NB4 (cell line): ENCODE measurements at regions not wholly inside any gene's neighbourhood (a gene's known extent, or its start where the extent isn't known, plus 50 kb on each side); places are given as distances from the start of the nearest gene placed in this dataset.
A peak's percentile ranks its signal among the peaks of the same experiment; 100 is the strongest.
"Not testable (repeated sequence)": the region's sequence is repeated elsewhere in the genome, so short reads cannot be mapped to it uniquely, and the experiment has no call there.

Experiments used
- DNase-seq: peaks from one replicate; pipeline ENCODE4 v3.0.0; 2010; ENCODE audit warnings: low read depth
- H3K4me3 ChIP-seq: one replicate; pipeline ENCODE4 v1.5.1; 2011; ENCODE audit warnings: mild to moderate bottlenecking, low read depth, low read length, moderate library complexity
- CTCF ChIP-seq: IDR thresholded peaks from one replicate; pipeline ENCODE4 v1.5.1; 2012; ENCODE audit warnings: low read depth, low read length
- MAX ChIP-seq: IDR thresholded peaks from 2 replicates; pipeline ENCODE4 v1.6.1; 2011; ENCODE audit warnings: low read depth, low read length
- MYC ChIP-seq: IDR thresholded peaks from 2 replicates; pipeline ENCODE4 v1.6.1; 2011; ENCODE audit warnings: low read depth, low read length
- POLR2A ChIP-seq: IDR thresholded peaks from 2 replicates; pipeline ENCODE4 v1.6.1; 2011; ENCODE audit warnings: mild to moderate bottlenecking; ENCODE audit not compliant: insufficient read length; ENCODE audit errors: extremely low read depth

- H3K4me3 ChIP-seq, DNase-seq: not testable (repeated sequence)
These were observed 85.1 kb upstream of the MAP4 start for GRCh38 chr3:48101301-48101650.

GRCh38 chr3:48092270-48092669 is 76.1 kb upstream of the MAP4 start:
- no peak for TF ChIP-seq MAX
- DNase-seq: no peak
- no peak overlapping the region for H3K4me3 ChIP-seq

- H3K4me3 ChIP-seq: peak overlapping the region; percentile 60
- no peak for DNase-seq
- TF ChIP-seq POLR2A (no peak), CTCF (no peak), MYC (no peak), MAX (no peak)
These were observed 74.1 kb upstream of the MAP4 start for GRCh38 chr3:48090166-48090939.

GRCh38 chr3:48088749-48089466 is 72.7 kb upstream of the MAP4 start:
- DNase-seq: peak; percentile 98
- peak overlapping the region; percentile 91 for H3K4me3 ChIP-seq
- peak; percentile 97 for TF ChIP-seq MYC
- no peak for TF ChIP-seq CTCF
- peak; percentile 95 for TF ChIP-seq POLR2A
- TF ChIP-seq MAX: peak; percentile 79

- peak overlapping the region; percentile 91 for H3K4me3 ChIP-seq
- no peak for TF ChIP-seq MYC
- TF ChIP-seq POLR2A: no peak
- no peak for TF ChIP-seq CTCF
- TF ChIP-seq MAX: no peak
- peak; percentile 61 for DNase-seq
These were observed 72.0 kb upstream of the MAP4 start for GRCh38 chr3:48088056-48088748.

- TF ChIP-seq CTCF (no peak), MYC (no peak), MAX (no peak), POLR2A (no peak)
- no peak for DNase-seq
- peak overlapping the region; percentile 91 for H3K4me3 ChIP-seq
These were observed 70.5 kb upstream of the MAP4 start for GRCh38 chr3:48086705-48087104.
